Psoas muscle (tissue), 7 donors: ENCODE measurements at regions not wholly inside any gene's neighbourhood (a gene's known extent, or its start where the extent isn't known, plus 50 kb on each side); places are given as distances from the start of the nearest gene placed in this dataset.
"Not testable (repeated sequence)": the region's sequence is repeated elsewhere in the genome, so short reads cannot be mapped to it uniquely, and the experiment has no call there.

ENCODE experiments used
- ATAC-seq, 4 donors: fragments of 200-7000 bp; cut with Tn5 transposase; one replicate each; pipeline ENCODE4 v1.9.1; 2020; ENCODE audit warnings: moderate library complexity in 3 of 4, mild to moderate bottlenecking in 2 of 4
- DNase-seq, 2 donors: peaks; one replicate each; pipeline ENCODE4 v3.0.0-alpha.2; 2020
- H3K27ac ChIP-seq: fragments of 200-600 bp; one replicate; pipeline ENCODE4 v1.8.0; 2022
- H3K27me3 ChIP-seq, 3 donors: fragments of 200-600 bp in 1 of 3; one replicate each; pipeline versions ENCODE4 v1.6.1 to v1.8.0; 2013 to 2022; ENCODE audit warnings: low read length in 2 of 3, mild to moderate bottlenecking in 2 of 3, moderate library complexity in 1 of 3; ENCODE audit not compliant: insufficient read depth in 3 of 3
- H3K36me3 ChIP-seq, 2 donors: fragments of 200-600 bp in 1 of 2; one replicate each; pipeline versions ENCODE4 v1.6.1 to v1.8.0; 2013 to 2022; ENCODE audit warnings: low read depth in 1 of 2, mild to moderate bottlenecking in 1 of 2, moderate library complexity in 1 of 2; ENCODE audit not compliant: insufficient read depth in 1 of 2
- H3K4me1 ChIP-seq: fragments of 200-600 bp; one replicate; pipeline ENCODE4 v1.8.0; 2022
- H3K4me3 ChIP-seq: fragments of 200-600 bp; one replicate; pipeline ENCODE4 v1.8.0; 2022; ENCODE audit warnings: mild to moderate bottlenecking
- H3K9me3 ChIP-seq: fragments of 200-600 bp; one replicate; pipeline ENCODE4 v1.8.0; 2022
- CTCF ChIP-seq: fragments of 200-600 bp; IDR thresholded peaks from one replicate; pipeline ENCODE4 v1.8.0; 2022; ENCODE audit warnings: antibody characterized with exemption
- WGBS, 3 donors: extraction: QIAGEN DNeasy Blood & Tissue Kit; methylation state at CpG; one replicate each; pipeline versions ENCODE4 v1.1.6 to v1.1.7; 2013; 5-methylcytosine and 5-hydroxymethylcytosine counted together
- intact Hi-C, 2 donors: fragments of 100-400 bp; cut with DNase I; formaldehyde crosslinking; loops; one replicate each; pipeline versions ENCODE4 v1.11.0 to v1.14.2; 2022
- donor health status: healthy with polysubstance abuse.
- donor health status: DM: no; HTN: no; CAD: no; lungs with moderate emphysema.
- donor health status: Bipolar disorder and iron deficiency.
- donor health status: healthy.
- donor health status: DM: yes; HTN: yes; CAD: no.
- donor health status: DM: no; HTN: no; CAD: no.
- donor health status: DM: yes; HTN: yes; CAD: no.

- TF ChIP-seq CTCF, result no peak
- WGBS, 3 donors, result 43 to 45% (median 44%) methylated on average over 13 of the region's 13 CpGs
- Histone ChIP-seq H3K27me3 (no peaks in the 10 kb centered on the region), H3K4me1 (no peaks in the 10 kb centered on the region), H3K9me3 (peaks cover 17% of the 10 kb centered on the region), H3K36me3 (no peaks in the 10 kb centered on the region), H3K27ac (no peak overlapping the region), H3K4me3 (no peak overlapping the region)
- no peak for DNase-seq
- intact Hi-C loops, result no loop called here
- ATAC-seq, result no peak
Observed at GRCh38 chr14:23883684-23884540, 69.7 kb upstream of the DHRS4 start.

GRCh38 chr14:23884541-23884904 lies 69.0 kb upstream of the DHRS4 start:
- H3K36me3 ChIP-seq, result no peaks in the 10 kb centered on the region
- intact Hi-C loops, result no loop called here
- peaks cover 22% of the 10 kb centered on the region for H3K9me3 ChIP-seq
- no peak overlapping the region for H3K4me3 ChIP-seq
- no peaks in the 10 kb centered on the region for H3K27me3 ChIP-seq
- no peaks in the 10 kb centered on the region for H3K4me1 ChIP-seq
- no peak for TF ChIP-seq CTCF
- ATAC-seq (no peak), DNase-seq (no peak)
- 90 to 93% (median 92%) methylated on average over 5 of the region's 5 CpGs for WGBS, 3 donors
- no peak overlapping the region for H3K27ac ChIP-seq

DNA sequence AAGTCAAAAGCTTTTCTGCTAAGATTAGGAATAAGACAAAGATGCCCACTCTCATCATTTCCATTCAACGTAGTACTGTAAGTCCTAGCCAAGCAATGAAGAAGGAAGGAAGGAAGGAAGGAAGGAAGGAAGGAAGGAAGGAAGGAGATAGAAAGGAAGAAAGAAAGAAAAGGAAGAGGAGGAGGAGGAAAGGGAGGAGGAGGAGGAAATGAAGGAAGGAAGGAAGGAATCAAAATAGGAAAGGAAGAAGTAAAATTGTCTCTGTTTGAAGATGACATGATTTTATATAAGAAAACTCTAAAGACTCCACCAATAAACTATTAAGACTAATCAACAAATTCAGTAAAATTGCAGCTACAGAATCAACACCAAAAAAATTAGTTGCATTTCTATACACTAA lies 66.0 kb upstream of the DHRS4 start:
- Histone ChIP-seq H3K27ac (no peak overlapping the region), H3K4me1 (no peaks in the 10 kb centered on the region), H3K27me3 (no peaks in the 10 kb centered on the region), H3K4me3 (no peak overlapping the region), H3K36me3 (no peaks in the 10 kb centered on the region), H3K9me3 (peaks cover 22% of the 10 kb centered on the region)
- ATAC-seq (no peak), DNase-seq (no peak)
- 80 to 89% (median 84%) methylated on average over 1 of the region's 1 CpG for WGBS, 3 donors
- no peak for TF ChIP-seq CTCF
- intact Hi-C loops, result no loop called here

DNA sequence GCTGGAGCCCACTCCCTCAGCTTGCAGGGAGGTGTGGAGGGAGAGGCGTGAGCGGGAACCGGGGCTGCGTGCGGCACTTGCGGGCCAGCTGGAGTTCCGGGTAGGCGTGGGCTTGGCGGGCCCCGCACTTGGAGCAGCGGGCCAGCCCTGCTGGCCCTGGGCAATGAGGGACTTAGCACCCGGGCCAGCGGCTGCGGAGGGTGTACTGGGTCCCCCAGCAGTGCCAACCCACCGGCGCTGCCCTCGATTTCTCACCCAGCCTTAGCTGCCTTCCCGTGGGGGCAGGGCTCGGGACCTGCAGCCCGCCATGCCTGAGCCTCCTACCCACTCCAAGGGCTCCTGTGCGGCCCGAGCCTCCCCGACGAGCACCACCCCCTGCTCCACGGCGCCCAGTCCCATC lies 61.9 kb upstream of the DHRS4 start:
- H3K27me3 ChIP-seq, H3K27ac ChIP-seq, intact Hi-C loops, ATAC-seq, H3K36me3 ChIP-seq, H3K4me3 ChIP-seq, H3K4me1 ChIP-seq, DNase-seq: not testable (repeated sequence)
- WGBS, 3 donors, result 91 to 94% (median 92%) methylated on average over 10 to 26 of the region's 26 CpGs
- peaks cover 22% of the 10 kb centered on the region for H3K9me3 ChIP-seq

DNA sequence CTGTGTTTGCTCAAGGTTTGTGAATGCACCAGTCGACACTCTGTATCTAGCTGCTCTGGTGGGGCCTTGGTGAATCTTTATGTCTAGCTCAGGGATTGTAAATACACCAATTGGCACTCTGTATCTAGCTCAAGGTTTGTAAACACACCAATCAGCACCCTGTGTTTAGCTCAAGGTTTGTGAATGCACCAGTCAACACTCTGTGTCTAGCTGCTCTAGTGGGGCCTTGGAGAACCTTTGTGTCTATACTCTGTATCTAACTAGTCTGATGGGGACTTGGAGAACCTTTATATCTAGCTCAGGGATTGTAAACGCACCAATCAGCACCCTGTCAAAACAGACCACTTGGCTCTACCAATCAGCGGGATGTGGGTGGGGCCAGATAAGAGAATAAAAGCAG lies 61.3 kb upstream of the DHRS4 start:
- intact Hi-C loops, H3K27ac ChIP-seq, H3K4me1 ChIP-seq, H3K4me3 ChIP-seq, DNase-seq, H3K36me3 ChIP-seq, ATAC-seq, H3K27me3 ChIP-seq: not testable (repeated sequence)
- WGBS, 3 donors, result 86 to 96% (median 92%) methylated on average over 2 to 3 of the region's 3 CpGs
- H3K9me3 ChIP-seq, result peaks cover 21% of the 10 kb centered on the region
